ENCODE measurements at regions not wholly inside any gene's neighbourhood (a gene's known extent, or its start where the extent isn't known, plus 50 kb on each side); places are given as distances from the start of the nearest gene placed in this dataset.

DNA sequence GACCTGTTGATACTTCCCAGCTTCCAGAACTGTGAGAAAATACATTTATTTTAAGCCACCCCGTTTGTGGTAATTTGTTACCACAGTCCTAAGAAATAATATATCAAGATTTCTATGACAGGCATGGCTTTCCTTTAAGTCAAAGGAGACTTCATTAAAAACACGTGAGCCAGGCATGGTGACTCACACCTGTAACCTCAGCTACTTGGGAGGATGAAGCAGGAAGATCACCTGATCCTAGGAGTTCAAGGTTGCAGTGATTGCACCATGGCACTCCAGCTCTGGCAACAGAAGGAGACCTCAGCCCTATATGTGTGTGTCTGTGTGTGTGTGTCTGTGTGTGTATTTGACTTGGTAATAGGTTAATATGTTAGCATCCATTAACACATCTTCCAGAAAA lies 69.8 kb upstream of the SCN7A start (continued):
- no peak for TF ChIP-seq REST (IDR thresholded peaks at IDR 0.05; ENCODE audit: borderline replicate concordance)

GRCh38 chr2:166560022-166560421 lies 66.0 kb upstream of the SCN7A start:
- H3F3A ChIP-seq (ENCODE audit: insufficient read depth, low read length, poor library complexity, severe bottlenecking): no peaks in the 10 kb centered on the region
- no peak overlapping the region for H3K9ac ChIP-seq (ENCODE audit: low read length)
- no peaks in the 10 kb centered on the region for H3K27me3 ChIP-seq (ENCODE audit: insufficient read depth, low read depth, low read length)
- no peak overlapping the region for H3K4me3 ChIP-seq (ENCODE audit: low read length)
- no peaks in the 10 kb centered on the region for H4K20me1 ChIP-seq (ENCODE audit: insufficient read depth)
- H3K79me2 ChIP-seq (replicated peaks; ENCODE audit: insufficient read depth, low read length): no peaks in the 10 kb centered on the region
- TF ChIP-seq, protein P1, sequence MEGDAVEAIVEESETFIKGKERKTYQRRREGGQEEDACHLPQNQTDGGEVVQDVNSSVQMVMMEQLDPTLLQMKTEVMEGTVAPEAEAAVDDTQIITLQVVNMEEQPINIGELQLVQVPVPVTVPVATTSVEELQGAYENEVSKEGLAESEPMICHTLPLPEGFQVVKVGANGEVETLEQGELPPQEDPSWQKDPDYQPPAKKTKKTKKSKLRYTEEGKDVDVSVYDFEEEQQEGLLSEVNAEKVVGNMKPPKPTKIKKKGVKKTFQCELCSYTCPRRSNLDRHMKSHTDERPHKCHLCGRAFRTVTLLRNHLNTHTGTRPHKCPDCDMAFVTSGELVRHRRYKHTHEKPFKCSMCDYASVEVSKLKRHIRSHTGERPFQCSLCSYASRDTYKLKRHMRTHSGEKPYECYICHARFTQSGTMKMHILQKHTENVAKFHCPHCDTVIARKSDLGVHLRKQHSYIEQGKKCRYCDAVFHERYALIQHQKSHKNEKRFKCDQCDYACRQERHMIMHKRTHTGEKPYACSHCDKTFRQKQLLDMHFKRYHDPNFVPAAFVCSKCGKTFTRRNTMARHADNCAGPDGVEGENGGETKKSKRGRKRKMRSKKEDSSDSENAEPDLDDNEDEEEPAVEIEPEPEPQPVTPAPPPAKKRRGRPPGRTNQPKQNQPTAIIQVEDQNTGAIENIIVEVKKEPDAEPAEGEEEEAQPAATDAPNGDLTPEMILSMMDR (IDR thresholded peaks at IDR 0.05; ENCODE audit: poor library complexity, severe bottlenecking): no peak
- TF ChIP-seq TAF1 (IDR thresholded peaks at IDR 0.05; ENCODE audit: low read depth) (no peak), REST (IDR thresholded peaks at IDR 0.05; ENCODE audit: borderline replicate concordance) (no peak), RAD21 (conservative IDR thresholded peaks at IDR 0.05) (no peak), POLR2AphosphoS5 (IDR thresholded peaks at IDR 0.05) (no peak), EP300 (conservative IDR thresholded peaks at IDR 0.05; ENCODE audit: poor library complexity, severe bottlenecking) (no peak), MXI1 (conservative IDR thresholded peaks at IDR 0.05; ENCODE audit: poor library complexity, severe bottlenecking) (no peak), EZH2 (IDR thresholded peaks at IDR 0.05; ENCODE audit: borderline replicate concordance, insufficient read depth, low read length, poor library complexity, severe bottlenecking) (no peak), SMC3 (conservative IDR thresholded peaks at IDR 0.05; ENCODE audit: poor library complexity) (no peak)
- H3K27ac ChIP-seq (ENCODE audit: low read length): no peak overlapping the region
- H3K9me2 ChIP-seq (ENCODE audit: insufficient read depth, low read length): no peaks in the 10 kb centered on the region
- no peaks in the 10 kb centered on the region for H3K9me3 ChIP-seq (ENCODE audit: low read length)
- H3K4me2 ChIP-seq (ENCODE audit: low read length): no peak overlapping the region
- no peak overlapping the region for H2AFZ ChIP-seq (ENCODE audit: low read depth, low read length)
- H3K36me3 ChIP-seq (ENCODE audit: insufficient read depth, low read length): no peaks in the 10 kb centered on the region
